HepG2 (cell line): ENCODE measurements at regions not wholly inside any gene's neighbourhood (a gene's known extent, or its start where the extent isn't known, plus 50 kb on each side); places are given as distances from the start of the nearest gene placed in this dataset.
A peak's percentile ranks its signal among the peaks of the same experiment; 100 is the strongest.

ENCODE experiments used
- ATAC-seq: fragments of 200-7000 bp; cut with Tn5 transposase; 3 replicates; pipeline ENCODE4 v1.9.1; 2020; ENCODE audit warnings: mild to moderate bottlenecking, moderate library complexity
- BruUV-seq: library from RNA; stranded (reverse); fragments of 400-500 nt; replicated peaks from 2 replicates; lab custom pipeline; 2021; lab: Mats Ljungman, UMichigan
- CTCF ChIA-PET: fragments of 300-600 bp; formaldehyde crosslinking; extraction: SDS; loops from one replicate; lab custom pipeline; 2021; ENCODE audit warnings: low total read pairs, inconsistent platforms, low intra/inter-chr PET ratio; lab: Yijun Ruan, JAX
- POLR2A ChIA-PET: fragments of 350-600 bp; sonication (Branson Sonifier 250); formaldehyde crosslinking; loops from one replicate; lab custom pipeline; 2020; ENCODE audit warnings: antibody characterized with exemption, inconsistent platforms; lab: Yijun Ruan, JAX
- DNase-seq: peaks from one replicate; pipeline ENCODE4 v3.0.0-alpha.2; 2015; ENCODE audit warnings: low spot score
- FAIRE-seq: peaks from 3 replicates; lab custom pipeline; 2011; peaks lifted over from hg19 to GRCh38; lab: Jason Lieb, UNC
- H2AFZ ChIP-seq: one replicate; pipeline ENCODE4 v1.6.1; 2011; ENCODE audit warnings: low read length, inconsistent platforms
- H3K27ac ChIP-seq: fragments of 300-600 bp; 3 replicates; pipeline ENCODE4 v1.8.0; 2011; ENCODE audit warnings: mixed run types, mild to moderate bottlenecking, mixed read lengths, low read length, inconsistent platforms; ENCODE audit not compliant: insufficient read depth; ENCODE audit errors: extremely low read length
- H3K27me3 ChIP-seq, 2 experiments: fragments of 200-600 bp in 1 of 2; 2 replicates in 1 of 2; 3 replicates in 1 of 2; pipeline versions ENCODE4 v1.6.0 to v1.8.0; 2011; ENCODE audit warnings: low read length in 2 of 2, mild to moderate bottlenecking in 2 of 2, moderate library complexity in 2 of 2, inconsistent platforms in 1 of 2; ENCODE audit not compliant: insufficient read depth in 2 of 2, control insufficient read depth in 1 of 2
- H3K36me3 ChIP-seq, 2 experiments: fragments of 200-600 bp in 1 of 2; replicated peaks in 1 of 2; 2 replicates in 1 of 2; 3 replicates in 1 of 2; pipeline versions ENCODE4 v1.5.1 to v1.8.0; 2011; ENCODE audit warnings: low read length in 2 of 2, inconsistent platforms in 1 of 2; ENCODE audit not compliant: insufficient read depth in 2 of 2, control insufficient read depth in 1 of 2
- H3K4me1 ChIP-seq: 2 replicates; pipeline ENCODE4 v1.5.1; 2012; ENCODE audit warnings: low read length, inconsistent platforms; ENCODE audit not compliant: insufficient read depth
- H3K4me2 ChIP-seq: 2 replicates; pipeline ENCODE4 v1.6.0; 2011; ENCODE audit warnings: low read depth, low read length, inconsistent platforms
- H3K4me3 ChIP-seq, 3 experiments: fragments of 200-600 bp in 1 of 3; sonication (generic), shearing (Covaris generic) in 1 of 3; replicated peaks in 1 of 3; 2 replicates each; pipeline ENCODE4 v1.5.1; 2011 to 2016; ENCODE audit warnings: low read length in 3 of 3, inconsistent platforms in 2 of 3, low read depth in 2 of 3, mild to moderate bottlenecking in 2 of 3, control low read depth in 1 of 3, mixed read lengths in 1 of 3; ENCODE audit not compliant: insufficient read depth in 1 of 3
- H3K79me2 ChIP-seq: one replicate; pipeline ENCODE4 v1.6.1; 2011; ENCODE audit warnings: low read length, inconsistent platforms; ENCODE audit not compliant: insufficient read depth
- H3K9ac ChIP-seq: 2 replicates; pipeline ENCODE4 v1.6.0; 2011; ENCODE audit warnings: mild to moderate bottlenecking, low read depth, low read length, inconsistent platforms; ENCODE audit not compliant: insufficient read depth
- H3K9me3 ChIP-seq: 2 replicates; pipeline ENCODE4 v1.5.1; 2012; ENCODE audit warnings: mild to moderate bottlenecking, low read length
- H4K20me1 ChIP-seq: 2 replicates; pipeline ENCODE4 v1.6.0; 2011; ENCODE audit warnings: inconsistent platforms, mild to moderate bottlenecking, low read length, moderate library complexity; ENCODE audit not compliant: insufficient read depth
- CENPX ChIP-seq: sonication (generic); formaldehyde crosslinking; IDR thresholded peaks from 2 replicates; pipeline ENCODE4 v1.9.0; 2021; ENCODE audit warnings: mild to moderate bottlenecking, missing genetic modification reagents, moderate library complexity
- HDAC2 ChIP-seq: sonication (generic); formaldehyde crosslinking; IDR thresholded peaks from 2 replicates; pipeline ENCODE4 v1.4.0; 2020; ENCODE audit warnings: missing genetic modification reagents
- HNF1A ChIP-seq, 2 experiments: sonication (generic) in 1 of 2; formaldehyde crosslinking in 1 of 2; IDR thresholded peaks; 2 replicates each; pipeline versions ENCODE4 v1.4.0 to v1.6.1; 2016 to 2020; ENCODE audit warnings: borderline replicate concordance in 1 of 2, low read depth in 1 of 2, mild to moderate bottlenecking in 1 of 2, missing genetic modification reagents in 1 of 2
- HNF4A ChIP-seq: sonication (generic); formaldehyde crosslinking; IDR thresholded peaks from 2 replicates; pipeline ENCODE4 v1.4.0; 2020; ENCODE audit warnings: missing genetic modification reagents
- KDM1A ChIP-seq: IDR thresholded peaks from 2 replicates; pipeline ENCODE4 v1.6.1; 2016; ENCODE audit warnings: missing compliant biosample characterization
- LCORL ChIP-seq, 2 experiments: fragments of 450-650 bp in 1 of 2; sonication (generic) in 1 of 2; formaldehyde crosslinking in 1 of 2; IDR thresholded peaks; 2 replicates each; pipeline versions ENCODE4 v1.5.0 to v1.6.1; 2017 to 2020; ENCODE audit warnings: antibody characterized with exemption in 1 of 2, missing genetic modification reagents in 1 of 2
- MEIS1 ChIP-seq: sonication (generic); formaldehyde crosslinking; IDR thresholded peaks from 2 replicates; pipeline ENCODE4 v1.9.0; 2021; ENCODE audit warnings: mild to moderate bottlenecking, missing genetic modification reagents, moderate library complexity, borderline replicate concordance
- SP1 ChIP-seq, 2 experiments: fragments of 450-650 bp in 1 of 2; sonication (generic) in 1 of 2; formaldehyde crosslinking in 1 of 2; IDR thresholded peaks; 2 replicates each; pipeline versions ENCODE4 v1.4.0 to v1.6.1; 2016 to 2020; ENCODE audit warnings: missing genetic modification reagents in 1 of 2
- STAG1 ChIP-seq: sonication (generic); formaldehyde crosslinking; IDR thresholded peaks from 2 replicates; pipeline ENCODE4 v1.4.0; 2020; ENCODE audit warnings: missing genetic modification reagents
- TCF7L2 ChIP-seq: IDR thresholded peaks from 2 replicates; pipeline ENCODE4 v1.6.1; 2011; ENCODE audit warnings: mild to moderate bottlenecking, low read depth, low read length, moderate library complexity
- ZNF124 ChIP-seq: sonication (generic); formaldehyde crosslinking; IDR thresholded peaks from 2 replicates; pipeline ENCODE4 v1.4.0; 2020; ENCODE audit warnings: missing genetic modification reagents
- ZNF143 ChIP-seq: sonication (generic); formaldehyde crosslinking; IDR thresholded peaks from 2 replicates; pipeline ENCODE4 v1.4.0; 2020; ENCODE audit warnings: missing genetic modification reagents
- ZNF3 ChIP-seq: IDR thresholded peaks from 2 replicates; pipeline ENCODE4 v1.7.0; 2017; ENCODE audit warnings: inconsistent platforms
- ZNF331 ChIP-seq: sonication (generic); formaldehyde crosslinking; IDR thresholded peaks from 2 replicates; pipeline ENCODE4 v1.4.0; 2020; ENCODE audit warnings: missing genetic modification reagents
- ZNF414 ChIP-seq: sonication (generic); formaldehyde crosslinking; IDR thresholded peaks from 2 replicates; pipeline ENCODE4 v1.5.0; 2020; ENCODE audit warnings: missing genetic modification reagents
- ZNF569 ChIP-seq: sonication (generic); formaldehyde crosslinking; IDR thresholded peaks from 2 replicates; pipeline ENCODE4 v1.5.0; 2020; ENCODE audit warnings: mild to moderate bottlenecking, missing genetic modification reagents, moderate library complexity, borderline replicate concordance
- ZNF670 ChIP-seq: sonication (generic); formaldehyde crosslinking; IDR thresholded peaks from 2 replicates; pipeline ENCODE4 v1.8.0; 2022; ENCODE audit warnings: mild to moderate bottlenecking, missing genetic modification reagents, borderline replicate concordance
- ZNF841 ChIP-seq: sonication (generic); formaldehyde crosslinking; IDR thresholded peaks from 2 replicates; pipeline ENCODE4 v1.8.1; 2023; ENCODE audit warnings: missing genetic modification reagents, borderline replicate concordance
- WGBS: methylation state at CpG from one replicate; pipeline ENCODE4 v1.1.6; 2017; ENCODE audit warnings: low lambda C conversion rate; 5-methylcytosine and 5-hydroxymethylcytosine counted together
- in situ Hi-C: cut with HindIII; loops from 2 replicates; pipeline ENCODE4 v1.10.0; 2017; ENCODE audit warnings: low pct_unique_long_range_greater_than_20kb; ENCODE audit not compliant: extremely low pct_ligation_motif_present
- intact Hi-C: fragments of 100-400 bp; cut with micrococcal nuclease; formaldehyde crosslinking; loops from one replicate; pipeline ENCODE4 v1.10.0; 2022; ENCODE audit not compliant: unreplicated experiment
- TF ChIP-seq, protein P1 (sequence below): sonication (generic); formaldehyde crosslinking; IDR thresholded peaks from 2 replicates; pipeline ENCODE4 v1.5.0; 2020; ENCODE audit warnings: mild to moderate bottlenecking, missing genetic modification reagents, moderate library complexity

DNA sequence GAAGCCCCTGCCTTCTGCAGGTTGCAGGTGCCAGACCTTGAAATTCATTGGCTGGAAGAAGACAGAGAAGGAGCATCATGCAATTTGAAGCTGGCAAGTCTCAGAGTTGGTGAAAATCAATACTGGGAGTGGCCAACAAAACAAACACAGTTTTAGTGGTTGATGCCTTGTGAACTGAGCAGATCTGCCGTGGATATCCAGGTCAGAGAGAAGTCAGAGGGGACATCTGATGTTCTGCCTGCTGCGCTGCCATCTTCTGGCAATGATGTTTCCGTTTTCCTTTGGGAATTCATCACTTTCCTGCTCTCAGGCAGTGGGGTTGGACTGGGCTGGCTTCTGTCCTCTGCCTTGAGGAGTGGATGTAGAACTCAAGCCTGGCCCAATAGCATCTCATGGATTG lies 132.0 kb downstream of the RPS24 start:
- Histone ChIP-seq H3K9ac (no peak overlapping the region), H3K4me1 (no peaks in the 10 kb centered on the region), H3K4me2 (no peak overlapping the region), H3K4me3 (no peak overlapping the region), H3K27me3 (peaks cover 0 to 7% of the 10 kb centered on the region in 2 experiments; a peak in 1 of 5 replicates), H3K27ac (no peak overlapping the region), H2AFZ (no peak overlapping the region), H3K36me3 (no peaks in the 10 kb centered on the region), H3K79me2 (no peaks in the 10 kb centered on the region), H3K9me3 (no peaks in the 10 kb centered on the region), H4K20me1 (no peaks in the 10 kb centered on the region)
- 0% methylated on average over 3 of the region's 3 CpGs for WGBS
- DNase-seq (peak; percentile 60), FAIRE-seq (peak; percentile 80), ATAC-seq (peak; percentile 95)
- ChIA-PET POLR2A (no interaction called here), CTCF (interaction anchor here (1.6 kb wide), 1 partner anchor 118 kb away, joined by 9 read pairs; no protein-coding TSS in a partner anchor)
- BruUV-seq, result no TSS peak
- in situ Hi-C loops (loop anchor here (5.0 kb wide), 1 partner anchor 118 kb away; no protein-coding TSS in a partner anchor), intact Hi-C loops (loop anchor here (1.0 kb wide), 1 partner anchor 118 kb away; no protein-coding TSS in a partner anchor)
- no peak for TF ChIP-seq ZNF414
- peak; percentile 31; the same call in 1 of the 2 replicates for TF ChIP-seq ZNF124
- TF ChIP-seq HNF4A, result 0 out of 2 replicates have a peak, but pooled peaks have one; percentile 6
- no peak for TF ChIP-seq ZNF670 (CRISPR knock-in tag)
- TF ChIP-seq ZNF841, result no peak
- TF ChIP-seq LCORL (IDR thresholded peaks at IDR 0.05), result no peak
- 0 out of 2 replicates have a peak, but pooled peaks have one; percentile 20 for TF ChIP-seq LCORL (CRISPR knock-in tag; IDR thresholded peaks at IDR 0.05)
- TF ChIP-seq SP1 (IDR thresholded peaks at IDR 0.05), result no peak
- TF ChIP-seq SP1 (CRISPR knock-in tag; IDR thresholded peaks at IDR 0.05), result 0 out of 2 replicates have a peak, but pooled peaks have one; percentile 34
- TF ChIP-seq ZNF569 (CRISPR knock-in tag), result no peak
- 0 out of 2 replicates have a peak, but pooled peaks have one; percentile 41 for TF ChIP-seq ZNF331 (CRISPR knock-in tag)
- TF ChIP-seq CENPX (CRISPR knock-in tag), result no peak
- no peak for TF ChIP-seq KDM1A (CRISPR knock-in tag)
- TF ChIP-seq, protein P1, sequence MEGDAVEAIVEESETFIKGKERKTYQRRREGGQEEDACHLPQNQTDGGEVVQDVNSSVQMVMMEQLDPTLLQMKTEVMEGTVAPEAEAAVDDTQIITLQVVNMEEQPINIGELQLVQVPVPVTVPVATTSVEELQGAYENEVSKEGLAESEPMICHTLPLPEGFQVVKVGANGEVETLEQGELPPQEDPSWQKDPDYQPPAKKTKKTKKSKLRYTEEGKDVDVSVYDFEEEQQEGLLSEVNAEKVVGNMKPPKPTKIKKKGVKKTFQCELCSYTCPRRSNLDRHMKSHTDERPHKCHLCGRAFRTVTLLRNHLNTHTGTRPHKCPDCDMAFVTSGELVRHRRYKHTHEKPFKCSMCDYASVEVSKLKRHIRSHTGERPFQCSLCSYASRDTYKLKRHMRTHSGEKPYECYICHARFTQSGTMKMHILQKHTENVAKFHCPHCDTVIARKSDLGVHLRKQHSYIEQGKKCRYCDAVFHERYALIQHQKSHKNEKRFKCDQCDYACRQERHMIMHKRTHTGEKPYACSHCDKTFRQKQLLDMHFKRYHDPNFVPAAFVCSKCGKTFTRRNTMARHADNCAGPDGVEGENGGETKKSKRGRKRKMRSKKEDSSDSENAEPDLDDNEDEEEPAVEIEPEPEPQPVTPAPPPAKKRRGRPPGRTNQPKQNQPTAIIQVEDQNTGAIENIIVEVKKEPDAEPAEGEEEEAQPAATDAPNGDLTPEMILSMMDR (CRISPR knock-in tag), result peak; percentile 77
- no peak for TF ChIP-seq ZNF3 (CRISPR knock-in tag)
- peak; percentile 75 for TF ChIP-seq STAG1
- TF ChIP-seq ZNF143 (CRISPR knock-in tag), result no peak
- 0 out of 2 replicates have a peak, but pooled peaks have one; percentile 19 for TF ChIP-seq HDAC2 (CRISPR knock-in tag)
- TF ChIP-seq TCF7L2, result no peak
- TF ChIP-seq MEIS1 (CRISPR knock-in tag), result no peak
- no peak for TF ChIP-seq HNF1A (IDR thresholded peaks at IDR 0.05; ENCODE audit: low read depth)
- no peak for TF ChIP-seq HNF1A (CRISPR knock-in tag; IDR thresholded peaks at IDR 0.05; ENCODE audit: borderline replicate concordance)
